ENCODE measurements at regions not wholly inside any gene's neighbourhood (a gene's known extent, or its start where the extent isn't known, plus 50 kb on each side); places are given as distances from the start of the nearest gene placed in this dataset.

GRCh38 chr9:7229571-7229970 lies 471.8 kb downstream of the KDM4C start:
- H3K36me3 ChIP-seq: no peaks in the 10 kb centered on the region
- H3K4me1 ChIP-seq: no peaks in the 10 kb centered on the region
- intact Hi-C loops (cut with DNase I; ENCODE audit: low total_unique reads): no loop called here
- no peaks in the 10 kb centered on the region for H3K9me3 ChIP-seq
- 95 to 100% methylated on average over 2 of the region's 2 CpGs for WGBS, 2 donors (ENCODE audit: low coverage in 1 of 2)
- in situ Hi-C loops (cut with MboI; ENCODE audit: low pct_ligation_motif_present in 1 of 4, low pct_unique_long_range_greater_than_20kb in 1 of 4, low sequenced_read_pairs in 3 of 4): no loop called here
- DNase-seq: no peak
- TF ChIP-seq EP300 (IDR thresholded peaks at IDR 0.05; ENCODE audit: low read depth): no peak
- TF ChIP-seq, protein P1, sequence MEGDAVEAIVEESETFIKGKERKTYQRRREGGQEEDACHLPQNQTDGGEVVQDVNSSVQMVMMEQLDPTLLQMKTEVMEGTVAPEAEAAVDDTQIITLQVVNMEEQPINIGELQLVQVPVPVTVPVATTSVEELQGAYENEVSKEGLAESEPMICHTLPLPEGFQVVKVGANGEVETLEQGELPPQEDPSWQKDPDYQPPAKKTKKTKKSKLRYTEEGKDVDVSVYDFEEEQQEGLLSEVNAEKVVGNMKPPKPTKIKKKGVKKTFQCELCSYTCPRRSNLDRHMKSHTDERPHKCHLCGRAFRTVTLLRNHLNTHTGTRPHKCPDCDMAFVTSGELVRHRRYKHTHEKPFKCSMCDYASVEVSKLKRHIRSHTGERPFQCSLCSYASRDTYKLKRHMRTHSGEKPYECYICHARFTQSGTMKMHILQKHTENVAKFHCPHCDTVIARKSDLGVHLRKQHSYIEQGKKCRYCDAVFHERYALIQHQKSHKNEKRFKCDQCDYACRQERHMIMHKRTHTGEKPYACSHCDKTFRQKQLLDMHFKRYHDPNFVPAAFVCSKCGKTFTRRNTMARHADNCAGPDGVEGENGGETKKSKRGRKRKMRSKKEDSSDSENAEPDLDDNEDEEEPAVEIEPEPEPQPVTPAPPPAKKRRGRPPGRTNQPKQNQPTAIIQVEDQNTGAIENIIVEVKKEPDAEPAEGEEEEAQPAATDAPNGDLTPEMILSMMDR (IDR thresholded peaks at IDR 0.05): no peak
- no peak for TF ChIP-seq POLR2AphosphoS5 (IDR thresholded peaks at IDR 0.05)
- TF ChIP-seq POLR2A (IDR thresholded peaks at IDR 0.05): no peak
- no peak overlapping the region for H3K27ac ChIP-seq
- no peaks in the 10 kb centered on the region for H3K27me3 ChIP-seq
- H3K4me3 ChIP-seq: no peak overlapping the region

GRCh38 chr9:7228726-7229125 lies 471.0 kb downstream of the KDM4C start:
- Histone ChIP-seq H3K4me1 (no peaks in the 10 kb centered on the region), H3K4me3 (no peak overlapping the region), H3K27me3 (no peaks in the 10 kb centered on the region), H3K36me3 (no peaks in the 10 kb centered on the region), H3K9me3 (no peaks in the 10 kb centered on the region), H3K27ac (no peak overlapping the region)
- TF ChIP-seq POLR2AphosphoS5 (IDR thresholded peaks at IDR 0.05) (no peak), EP300 (IDR thresholded peaks at IDR 0.05; ENCODE audit: low read depth) (no peak), POLR2A (IDR thresholded peaks at IDR 0.05) (no peak)
- TF ChIP-seq, protein P1 (IDR thresholded peaks at IDR 0.05): no peak
- in situ Hi-C loops (cut with MboI; ENCODE audit: low pct_ligation_motif_present in 1 of 4, low pct_unique_long_range_greater_than_20kb in 1 of 4, low sequenced_read_pairs in 3 of 4): no loop called here
- intact Hi-C loops (cut with DNase I; ENCODE audit: low total_unique reads): no loop called here
- WGBS, 2 donors (ENCODE audit: low coverage in 1 of 2): 94% methylated on average over 4 of the region's 4 CpGs; no CpG with 5 or more reads in 1 of the 2 donors
- no peak for DNase-seq

GRCh38 chr9:7227951-7228350 lies 470.2 kb downstream of the KDM4C start:
- TF ChIP-seq POLR2AphosphoS5 (IDR thresholded peaks at IDR 0.05): no peak
- TF ChIP-seq EP300 (IDR thresholded peaks at IDR 0.05; ENCODE audit: low read depth): no peak
- TF ChIP-seq POLR2A (IDR thresholded peaks at IDR 0.05): no peak
- TF ChIP-seq, protein P1 (IDR thresholded peaks at IDR 0.05): no peak
- H3K4me3 ChIP-seq: no peak overlapping the region
- no peak for DNase-seq
- intact Hi-C loops (cut with DNase I; ENCODE audit: low total_unique reads) (no loop called here), in situ Hi-C loops (cut with MboI; ENCODE audit: low pct_ligation_motif_present in 1 of 4, low pct_unique_long_range_greater_than_20kb in 1 of 4, low sequenced_read_pairs in 3 of 4) (no loop called here)
- no peaks in the 10 kb centered on the region for H3K4me1 ChIP-seq
- H3K27ac ChIP-seq: no peak overlapping the region
- no peaks in the 10 kb centered on the region for H3K36me3 ChIP-seq
- H3K27me3 ChIP-seq: no peaks in the 10 kb centered on the region
- WGBS, 2 donors (ENCODE audit: low coverage in 1 of 2): 64 to 85% methylated on average over 7 to 8 of the region's 8 CpGs
- no peaks in the 10 kb centered on the region for H3K9me3 ChIP-seq

DNA sequence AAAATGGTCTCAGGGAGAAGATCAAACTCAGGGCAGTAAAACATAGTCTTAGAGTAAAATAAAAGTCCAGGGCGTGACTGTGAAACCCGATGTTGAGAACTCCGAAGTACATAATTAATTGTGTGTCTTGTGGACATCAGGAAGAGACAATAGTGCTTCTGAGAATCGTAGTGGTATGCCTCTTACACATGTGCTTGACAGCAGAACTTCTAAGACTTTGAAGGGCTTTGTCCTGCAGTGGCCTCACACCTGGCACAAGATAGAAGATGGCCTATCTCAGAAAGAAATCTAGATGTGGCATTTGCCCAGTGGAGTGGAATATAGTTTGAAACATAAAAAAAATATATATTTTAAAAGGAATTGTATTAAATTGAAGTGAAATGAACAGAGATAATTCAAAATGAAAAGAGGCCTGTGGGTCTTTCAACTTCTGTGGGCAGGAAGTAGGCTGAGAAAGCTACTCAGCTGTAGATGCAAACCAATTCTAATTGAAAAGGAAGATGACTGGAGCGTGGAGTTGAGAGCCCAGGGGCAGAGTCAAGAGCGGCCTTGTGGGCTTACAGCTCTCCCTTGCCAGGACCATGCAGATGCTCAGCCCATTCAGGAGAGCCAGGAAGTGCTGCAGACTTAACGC lies 468.4 kb downstream of the KDM4C start:
- intact Hi-C loops (cut with DNase I; ENCODE audit: low total_unique reads) (no loop called here), in situ Hi-C loops (cut with MboI; ENCODE audit: low pct_ligation_motif_present in 1 of 4, low pct_unique_long_range_greater_than_20kb in 1 of 4, low sequenced_read_pairs in 3 of 4) (no loop called here)
- H3K9me3 ChIP-seq: no peaks in the 10 kb centered on the region
- WGBS, 2 donors (ENCODE audit: low coverage in 1 of 2): 61 to 72% methylated on average over 5 to 7 of the region's 7 CpGs
- H3K36me3 ChIP-seq: no peaks in the 10 kb centered on the region
- no peaks in the 10 kb centered on the region for H3K27me3 ChIP-seq
- no peak overlapping the region for H3K4me3 ChIP-seq
- no peaks in the 10 kb centered on the region for H3K4me1 ChIP-seq
- no peak overlapping the region for H3K27ac ChIP-seq
- TF ChIP-seq EP300 (IDR thresholded peaks at IDR 0.05; ENCODE audit: low read depth): no peak
- TF ChIP-seq POLR2A (IDR thresholded peaks at IDR 0.05): no peak
- TF ChIP-seq POLR2AphosphoS5 (IDR thresholded peaks at IDR 0.05): no peak
- TF ChIP-seq, protein P1 (IDR thresholded peaks at IDR 0.05): no peak
- no peak for DNase-seq
